Upper lobe of right lung (tissue), 1 donor: ENCODE measurements at regions not wholly inside any gene's neighbourhood (a gene's known extent, or its start where the extent isn't known, plus 50 kb on each side); places are given as distances from the start of the nearest gene placed in this dataset.
A peak's percentile ranks its signal among the peaks of the same experiment; 100 is the strongest.
"Not testable (repeated sequence)": the region's sequence is repeated elsewhere in the genome, so short reads cannot be mapped to it uniquely, and the experiment has no call there.

ENCODE experiments used
- ATAC-seq: fragments of 200-7000 bp; cut with Tn5 transposase; one replicate; pipeline ENCODE4 v1.9.1; 2020; ENCODE audit warnings: mild to moderate bottlenecking, moderate library complexity
- DNase-seq: peaks from one replicate; pipeline ENCODE4 v3.0.0-alpha.2; 2020
- H3K27ac ChIP-seq: fragments of 200-600 bp; one replicate; pipeline ENCODE4 v1.8.0; 2022
- H3K27me3 ChIP-seq: fragments of 200-600 bp; one replicate; pipeline ENCODE4 v1.8.0; 2022; ENCODE audit warnings: mild to moderate bottlenecking
- H3K36me3 ChIP-seq: fragments of 200-600 bp; one replicate; pipeline ENCODE4 v1.8.0; 2022
- H3K4me1 ChIP-seq: fragments of 200-600 bp; one replicate; pipeline ENCODE4 v1.8.0; 2022
- H3K4me3 ChIP-seq: fragments of 200-600 bp; one replicate; pipeline ENCODE4 v1.8.0; 2022; ENCODE audit warnings: mild to moderate bottlenecking
- H3K9me3 ChIP-seq: fragments of 200-600 bp; one replicate; pipeline ENCODE4 v1.8.0; 2022
- intact Hi-C: fragments of 100-400 bp; cut with DNase I; formaldehyde crosslinking; loops from one replicate; pipeline ENCODE4 v1.11.0; 2022
- TF ChIP-seq, protein P1 (sequence below): fragments of 200-600 bp; IDR thresholded peaks from one replicate; pipeline ENCODE4 v1.8.0; 2022; ENCODE audit warnings: antibody characterized with exemption
- donor health status: DM: no; HTN: yes; CAD: no; lungs with severe emphysema.

GRCh38 chr9:117649126-117649525 is 55.1 kb upstream of the TLR4 start:
- intact Hi-C loops, result no loop called here
- Histone ChIP-seq H3K4me1 (peaks cover 6% of the 10 kb centered on the region), H3K9me3 (no peaks in the 10 kb centered on the region), H3K4me3 (no peak overlapping the region), H3K36me3 (no peaks in the 10 kb centered on the region), H3K27ac (no peak overlapping the region), H3K27me3 (no peaks in the 10 kb centered on the region)
- DNase-seq (no peak), ATAC-seq (no peak)
- TF ChIP-seq, protein P1, sequence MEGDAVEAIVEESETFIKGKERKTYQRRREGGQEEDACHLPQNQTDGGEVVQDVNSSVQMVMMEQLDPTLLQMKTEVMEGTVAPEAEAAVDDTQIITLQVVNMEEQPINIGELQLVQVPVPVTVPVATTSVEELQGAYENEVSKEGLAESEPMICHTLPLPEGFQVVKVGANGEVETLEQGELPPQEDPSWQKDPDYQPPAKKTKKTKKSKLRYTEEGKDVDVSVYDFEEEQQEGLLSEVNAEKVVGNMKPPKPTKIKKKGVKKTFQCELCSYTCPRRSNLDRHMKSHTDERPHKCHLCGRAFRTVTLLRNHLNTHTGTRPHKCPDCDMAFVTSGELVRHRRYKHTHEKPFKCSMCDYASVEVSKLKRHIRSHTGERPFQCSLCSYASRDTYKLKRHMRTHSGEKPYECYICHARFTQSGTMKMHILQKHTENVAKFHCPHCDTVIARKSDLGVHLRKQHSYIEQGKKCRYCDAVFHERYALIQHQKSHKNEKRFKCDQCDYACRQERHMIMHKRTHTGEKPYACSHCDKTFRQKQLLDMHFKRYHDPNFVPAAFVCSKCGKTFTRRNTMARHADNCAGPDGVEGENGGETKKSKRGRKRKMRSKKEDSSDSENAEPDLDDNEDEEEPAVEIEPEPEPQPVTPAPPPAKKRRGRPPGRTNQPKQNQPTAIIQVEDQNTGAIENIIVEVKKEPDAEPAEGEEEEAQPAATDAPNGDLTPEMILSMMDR, result no peak

DNA sequence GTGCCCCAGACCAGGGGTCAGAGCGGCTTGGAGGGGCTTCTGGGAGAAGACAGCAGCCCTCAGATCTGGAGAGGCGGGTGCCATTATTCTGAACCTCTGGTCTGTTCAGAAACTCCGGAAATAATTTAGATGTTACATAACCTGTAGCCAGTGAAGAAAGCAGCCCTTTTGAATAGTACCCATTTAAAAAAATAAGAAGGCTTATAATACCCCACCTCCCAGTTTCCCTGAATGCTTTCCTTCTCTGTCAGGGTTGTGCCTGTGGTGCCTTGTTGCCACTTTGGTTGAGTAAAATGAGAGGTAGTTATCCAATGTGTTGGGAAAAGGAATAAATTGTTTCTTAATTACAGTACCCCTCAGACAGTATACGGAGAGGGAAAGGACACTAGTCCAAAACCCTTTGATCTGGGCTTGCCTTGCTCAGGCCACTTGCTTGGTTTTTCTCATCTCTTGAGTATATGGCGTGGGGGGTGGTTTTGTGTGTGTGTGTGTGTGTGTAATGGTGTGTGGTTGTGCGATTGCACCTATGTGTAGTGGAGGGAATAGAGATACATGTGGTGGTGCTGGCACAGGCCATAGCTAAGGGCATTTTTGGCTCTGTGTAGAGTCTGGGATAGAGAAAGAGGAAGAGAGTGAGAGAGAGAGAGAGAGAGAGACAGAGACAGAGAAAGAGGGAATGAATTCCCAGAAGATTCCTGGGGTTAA is 59.1 kb upstream of the TLR4 start:
- ATAC-seq (peak; percentile 21), DNase-seq (no peak)
- intact Hi-C loops, result no loop called here
- peaks cover 10% of the 10 kb centered on the region for H3K27me3 ChIP-seq
- TF ChIP-seq, protein P1, result no peak
- H3K4me1 ChIP-seq, result peaks cover 6% of the 10 kb centered on the region
- peak overlapping the region; percentile 33 for H3K4me3 ChIP-seq
- H3K36me3 ChIP-seq, result no peaks in the 10 kb centered on the region
- H3K9me3 ChIP-seq, result no peaks in the 10 kb centered on the region
- no peak overlapping the region for H3K27ac ChIP-seq

DNA sequence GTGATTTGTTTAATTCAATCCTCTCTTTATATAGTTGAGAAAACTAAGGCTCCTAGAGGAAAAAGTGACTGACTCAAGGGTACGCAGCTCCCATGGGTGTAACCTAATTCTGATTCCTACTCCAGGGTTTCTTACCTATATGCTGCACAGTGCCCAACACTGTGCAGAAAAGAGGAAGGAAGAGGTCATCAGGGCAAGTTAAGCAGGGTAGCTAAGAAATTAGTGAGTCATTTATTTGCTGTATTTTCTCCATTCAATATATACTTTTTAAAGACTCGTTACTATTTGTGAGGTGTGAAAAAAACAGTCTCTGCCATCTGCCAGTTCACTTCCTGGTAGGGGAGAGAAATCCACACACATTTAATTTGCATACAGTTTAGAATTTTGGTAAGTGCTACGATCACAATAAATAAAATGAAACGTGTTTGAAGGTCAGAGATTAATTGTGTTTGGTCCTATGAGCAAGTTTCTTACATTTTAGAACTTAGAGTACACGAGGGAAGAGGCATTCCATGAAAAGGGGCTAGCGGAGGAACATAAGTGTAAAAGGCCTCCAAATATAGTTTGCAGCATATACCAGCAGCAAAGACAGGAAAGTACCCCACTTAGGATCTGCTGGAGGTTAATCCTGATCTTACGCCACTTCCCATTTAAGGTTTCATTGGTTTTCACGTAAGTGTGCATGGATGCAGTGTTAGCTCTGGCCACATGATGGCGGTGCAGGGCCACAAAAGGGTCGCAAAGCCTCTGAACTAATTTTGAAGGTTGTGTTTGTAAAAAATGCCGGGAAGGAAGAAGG is 59.9 kb upstream of the TLR4 start:
- H3K4me1 ChIP-seq, result peaks cover 6% of the 10 kb centered on the region
- H3K27me3 ChIP-seq, result peaks cover 10% of the 10 kb centered on the region
- no peaks in the 10 kb centered on the region for H3K36me3 ChIP-seq
- DNase-seq (peak; percentile 83), ATAC-seq (peak; percentile 96)
- no peak overlapping the region for H3K27ac ChIP-seq
- intact Hi-C loops, result no loop called here
- H3K9me3 ChIP-seq, result no peaks in the 10 kb centered on the region
- TF ChIP-seq, protein P1, result peak; percentile 95
- peak overlapping the region; percentile 33 for H3K4me3 ChIP-seq

- TF ChIP-seq, protein P1, result no peak
- H3K27me3 ChIP-seq, result peaks cover 10% of the 10 kb centered on the region
- H3K9me3 ChIP-seq, result no peaks in the 10 kb centered on the region
- H3K27ac ChIP-seq, result no peak overlapping the region
- no peaks in the 10 kb centered on the region for H3K36me3 ChIP-seq
- no peak for DNase-seq
- H3K4me1 ChIP-seq, result peaks cover 6% of the 10 kb centered on the region
- intact Hi-C loops, result no loop called here
- H3K4me3 ChIP-seq, result no peak overlapping the region
- ATAC-seq, result no peak
Observed at GRCh38 chr9:117643288-117643654, 60.9 kb upstream of the TLR4 start.

- ATAC-seq, H3K4me1 ChIP-seq, H3K27ac ChIP-seq, H3K36me3 ChIP-seq, intact Hi-C loops, H3K9me3 ChIP-seq, DNase-seq, H3K4me3 ChIP-seq: not testable (repeated sequence)
- peaks cover 10% of the 10 kb centered on the region for H3K27me3 ChIP-seq
Observed at GRCh38 chr9:117642571-117643287, 61.5 kb upstream of the TLR4 start.

GRCh38 chr9:117636681-117637080 is 67.5 kb upstream of the TLR4 start:
- no peak for DNase-seq
- no peak for ATAC-seq
- peaks cover 10% of the 10 kb centered on the region for H3K27me3 ChIP-seq
- no peaks in the 10 kb centered on the region for H3K36me3 ChIP-seq
- no peaks in the 10 kb centered on the region for H3K4me1 ChIP-seq
- TF ChIP-seq, protein P1, result no peak
- H3K9me3 ChIP-seq, result no peaks in the 10 kb centered on the region
- no peak overlapping the region for H3K4me3 ChIP-seq
- intact Hi-C loops, result no loop called here
- H3K27ac ChIP-seq, result no peak overlapping the region
